ENCODE measurements at regions not wholly inside any gene's neighbourhood (a gene's known extent, or its start where the extent isn't known, plus 50 kb on each side); places are given as distances from the start of the nearest gene placed in this dataset.

- no peak for TF ChIP-seq CTCF (IDR thresholded peaks at IDR 0.05; ENCODE audit: poor library complexity, severe bottlenecking)
- no peaks in the 10 kb centered on the region for H3K36me3 ChIP-seq (ENCODE audit: low read depth)
- no peaks in the 10 kb centered on the region for H3K27me3 ChIP-seq (ENCODE audit: insufficient read depth, poor library complexity, severe bottlenecking)
- H3K4me3 ChIP-seq (ENCODE audit: severe bottlenecking): no peak overlapping the region
- no peak overlapping the region for H3K27ac ChIP-seq (ENCODE audit: poor library complexity, severe bottlenecking)
- H3K4me1 ChIP-seq (ENCODE audit: insufficient read depth, poor library complexity, severe bottlenecking): peaks cover 15% of the 10 kb centered on the region
- H3K9me3 ChIP-seq (ENCODE audit: severe bottlenecking): peaks cover 4% of the 10 kb centered on the region
- no peak for ATAC-seq (ENCODE audit: low read depth)
- no peak for DNase-seq (ENCODE audit: low spot score)
These were observed 153.7 kb downstream of the FGF1 start for GRCh38 chr5:142531977-142532780.

- no peak for ATAC-seq (ENCODE audit: low read depth)
These were observed 155.0 kb downstream of the FGF1 start for GRCh38 chr5:142530904-142531303.

GRCh38 chr5:142529626-142530278 is 156.1 kb downstream of the FGF1 start:
- Histone ChIP-seq H3K4me1 (ENCODE audit: insufficient read depth, poor library complexity, severe bottlenecking) (peaks cover 15% of the 10 kb centered on the region), H3K27me3 (ENCODE audit: insufficient read depth, poor library complexity, severe bottlenecking) (no peaks in the 10 kb centered on the region), H3K9me3 (ENCODE audit: severe bottlenecking) (no peaks in the 10 kb centered on the region), H3K27ac (ENCODE audit: poor library complexity, severe bottlenecking) (peak overlapping the region; percentile 85), H3K36me3 (ENCODE audit: low read depth) (no peaks in the 10 kb centered on the region), H3K4me3 (ENCODE audit: severe bottlenecking) (no peak overlapping the region)
- no peak for DNase-seq (ENCODE audit: low spot score)
- ATAC-seq (ENCODE audit: low read depth): peak; percentile 100
- no peak for TF ChIP-seq CTCF (IDR thresholded peaks at IDR 0.05; ENCODE audit: poor library complexity, severe bottlenecking)

More at GRCh38 chr5:142530904-142531303, 155.0 kb downstream of the FGF1 start:
- Histone ChIP-seq H3K9me3 (ENCODE audit: severe bottlenecking) (peaks cover 4% of the 10 kb centered on the region), H3K4me1 (ENCODE audit: insufficient read depth, poor library complexity, severe bottlenecking) (peaks cover 15% of the 10 kb centered on the region), H3K27ac (ENCODE audit: poor library complexity, severe bottlenecking) (peak overlapping the region; percentile 85), H3K4me3 (ENCODE audit: severe bottlenecking) (no peak overlapping the region), H3K27me3 (ENCODE audit: insufficient read depth, poor library complexity, severe bottlenecking) (no peaks in the 10 kb centered on the region), H3K36me3 (ENCODE audit: low read depth) (no peaks in the 10 kb centered on the region)
- TF ChIP-seq CTCF (IDR thresholded peaks at IDR 0.05; ENCODE audit: poor library complexity, severe bottlenecking): no peak
- DNase-seq (ENCODE audit: low spot score): no peak

GRCh38 chr5:142527664-142528295 is 158.1 kb downstream of the FGF1 start:
- H3K4me1 ChIP-seq (ENCODE audit: insufficient read depth, poor library complexity, severe bottlenecking): peaks cover 15% of the 10 kb centered on the region
- no peak for ATAC-seq (ENCODE audit: low read depth)
- no peak for TF ChIP-seq CTCF (IDR thresholded peaks at IDR 0.05; ENCODE audit: poor library complexity, severe bottlenecking)

More at GRCh38 chr5:142527664-142528295, 158.1 kb downstream of the FGF1 start:
- Histone ChIP-seq H3K9me3 (ENCODE audit: severe bottlenecking) (no peaks in the 10 kb centered on the region), H3K27ac (ENCODE audit: poor library complexity, severe bottlenecking) (peak overlapping the region; percentile 21), H3K36me3 (ENCODE audit: low read depth) (no peaks in the 10 kb centered on the region), H3K27me3 (ENCODE audit: insufficient read depth, poor library complexity, severe bottlenecking) (no peaks in the 10 kb centered on the region), H3K4me3 (ENCODE audit: severe bottlenecking) (no peak overlapping the region)
- no peak for DNase-seq (ENCODE audit: low spot score)
